DND-41 (cell line): ENCODE measurements at regions not wholly inside any gene's neighbourhood (a gene's known extent, or its start where the extent isn't known, plus 50 kb on each side); places are given as distances from the start of the nearest gene placed in this dataset.

Experiments used
- EZH2 ChIP-seq: IDR thresholded peaks from 3 replicates; pipeline ENCODE4 v1.6.1; 2012; ENCODE audit warnings: borderline replicate concordance, low read depth, mild to moderate bottlenecking, moderate library complexity, low read length, inconsistent platforms; ENCODE audit not compliant: severe bottlenecking
- TF ChIP-seq, protein P1 (sequence below): IDR thresholded peaks from 2 replicates; pipeline ENCODE4 v1.5.1; 2012; ENCODE audit warnings: borderline replicate concordance, low read length, moderate library complexity, mild to moderate bottlenecking; ENCODE audit not compliant: poor library complexity, severe bottlenecking; ENCODE audit errors: extremely low read depth

DNA sequence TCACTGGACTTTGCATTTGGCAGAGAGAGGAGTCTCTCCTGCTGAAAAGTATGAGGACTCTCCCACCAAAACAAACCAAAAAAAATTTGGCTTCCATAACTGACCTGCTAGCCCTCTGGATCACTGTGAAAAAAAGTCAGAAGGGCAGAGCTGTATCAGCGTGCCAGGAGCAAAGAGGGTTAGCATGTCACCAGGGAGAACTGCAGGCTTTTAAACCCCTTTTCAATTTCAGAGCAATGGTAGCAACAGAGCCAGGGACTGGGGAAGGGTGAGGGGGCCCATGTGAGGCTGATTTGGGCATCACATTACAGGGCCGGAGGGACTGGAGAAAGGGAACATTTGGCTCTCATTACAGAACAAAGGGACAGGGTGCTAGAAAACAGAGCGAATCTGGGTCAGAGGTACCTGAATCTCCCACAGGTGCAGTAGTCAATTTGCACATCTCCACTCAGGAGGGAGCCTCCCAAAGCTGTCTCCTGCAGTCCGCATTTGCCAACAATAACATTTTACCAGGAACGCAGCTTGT lies 185.7 kb upstream of the EYA4 start:
- TF ChIP-seq, protein P1, sequence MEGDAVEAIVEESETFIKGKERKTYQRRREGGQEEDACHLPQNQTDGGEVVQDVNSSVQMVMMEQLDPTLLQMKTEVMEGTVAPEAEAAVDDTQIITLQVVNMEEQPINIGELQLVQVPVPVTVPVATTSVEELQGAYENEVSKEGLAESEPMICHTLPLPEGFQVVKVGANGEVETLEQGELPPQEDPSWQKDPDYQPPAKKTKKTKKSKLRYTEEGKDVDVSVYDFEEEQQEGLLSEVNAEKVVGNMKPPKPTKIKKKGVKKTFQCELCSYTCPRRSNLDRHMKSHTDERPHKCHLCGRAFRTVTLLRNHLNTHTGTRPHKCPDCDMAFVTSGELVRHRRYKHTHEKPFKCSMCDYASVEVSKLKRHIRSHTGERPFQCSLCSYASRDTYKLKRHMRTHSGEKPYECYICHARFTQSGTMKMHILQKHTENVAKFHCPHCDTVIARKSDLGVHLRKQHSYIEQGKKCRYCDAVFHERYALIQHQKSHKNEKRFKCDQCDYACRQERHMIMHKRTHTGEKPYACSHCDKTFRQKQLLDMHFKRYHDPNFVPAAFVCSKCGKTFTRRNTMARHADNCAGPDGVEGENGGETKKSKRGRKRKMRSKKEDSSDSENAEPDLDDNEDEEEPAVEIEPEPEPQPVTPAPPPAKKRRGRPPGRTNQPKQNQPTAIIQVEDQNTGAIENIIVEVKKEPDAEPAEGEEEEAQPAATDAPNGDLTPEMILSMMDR, result no peak
- TF ChIP-seq EZH2, result no peak
